Endodermal cell (in vitro differentiated cells): ENCODE measurements at regions not wholly inside any gene's neighbourhood (a gene's known extent, or its start where the extent isn't known, plus 50 kb on each side); places are given as distances from the start of the nearest gene placed in this dataset.
A peak's percentile ranks its signal among the peaks of the same experiment; 100 is the strongest.

Experiments
- DNase-seq: peaks from one replicate; pipeline ENCODE4 v3.0.0-alpha.2; 2017
- H3K27ac ChIP-seq: 2 replicates; pipeline ENCODE4 v1.5.1; 2013; ENCODE audit warnings: mild to moderate bottlenecking, low read depth, low read length, moderate library complexity
- H3K27me3 ChIP-seq: 2 replicates; pipeline ENCODE4 v1.6.1; 2013; ENCODE audit warnings: mild to moderate bottlenecking, low read length, moderate library complexity; ENCODE audit not compliant: insufficient read depth, control insufficient read depth, poor library complexity, severe bottlenecking
- H3K36me3 ChIP-seq: 2 replicates; pipeline ENCODE4 v1.7.0; 2013; ENCODE audit warnings: mild to moderate bottlenecking, low read length, moderate library complexity; ENCODE audit not compliant: control insufficient read depth, insufficient read depth
- H3K4me1 ChIP-seq: one replicate; pipeline ENCODE4 v1.7.0; 2013; ENCODE audit warnings: low read length; ENCODE audit not compliant: control insufficient read depth, insufficient read depth
- H3K4me3 ChIP-seq: 2 replicates; pipeline ENCODE4 v1.5.1; 2013; ENCODE audit warnings: mild to moderate bottlenecking, low read length, moderate library complexity
- H3K9ac ChIP-seq: 2 replicates; pipeline ENCODE4 v1.6.1; 2013; ENCODE audit warnings: mild to moderate bottlenecking, low read length, moderate library complexity; ENCODE audit not compliant: poor library complexity, severe bottlenecking; ENCODE audit errors: extremely low read depth
- H3K9me3 ChIP-seq: 2 replicates; pipeline ENCODE4 v1.6.1; 2013; ENCODE audit warnings: mild to moderate bottlenecking, low read length, moderate library complexity; ENCODE audit not compliant: control insufficient read depth
- H3K27ac Mint-ChIP-seq: 2 replicates; pipeline ENCODE4 v1.8.0; 2020; ENCODE audit warnings: mixed read lengths
- H3K27me3 Mint-ChIP-seq: 2 replicates; pipeline ENCODE4 v1.8.0; 2021; ENCODE audit warnings: mild to moderate bottlenecking, mixed read lengths; ENCODE audit not compliant: insufficient read depth
- H3K36me3 Mint-ChIP-seq: 2 replicates; pipeline ENCODE4 v1.8.0; 2020; ENCODE audit warnings: low read depth, mixed read lengths
- H3K4me1 Mint-ChIP-seq: 2 replicates; pipeline ENCODE4 v1.8.0; 2020; ENCODE audit warnings: mixed read lengths
- H3K4me3 Mint-ChIP-seq: 2 replicates; pipeline ENCODE4 v1.8.0; 2020; ENCODE audit warnings: mild to moderate bottlenecking, moderate library complexity, mixed read lengths
- H3K9me3 Mint-ChIP-seq: 2 replicates; pipeline ENCODE4 v1.8.0; 2020; ENCODE audit warnings: mild to moderate bottlenecking, mixed read lengths
- CTCF ChIP-seq: fragments of 200-600 bp; sonication (generic); conservative IDR thresholded peaks from 2 replicates; pipeline ENCODE4 v1.5.0; 2021; ENCODE audit warnings: antibody characterized with exemption, mild to moderate bottlenecking
- WGBS, 2 experiments: methylation state at CpG; one replicate each; pipeline versions ENCODE4 v1.1.5 to v1.1.7; 2013; ENCODE audit warnings: missing lambda C conversion rate in 2 of 2, mixed read lengths in 1 of 2; ENCODE audit not compliant: insufficient coverage in 1 of 2, insufficient read length in 1 of 2; 5-methylcytosine and 5-hydroxymethylcytosine counted together

GRCh38 chr13:47463726-47464125, 537.3 kb downstream of the SUCLA2 start:
- no peak overlapping the region for H3K27ac Mint-ChIP-seq
- Histone ChIP-seq H3K4me3 (no peak overlapping the region), H3K9me3 (peaks cover 2% of the 10 kb centered on the region), H3K27ac (no peak overlapping the region), H3K4me1 (no peaks in the 10 kb centered on the region), H3K9ac (no peak overlapping the region), H3K27me3 (no peaks in the 10 kb centered on the region), H3K36me3 (no peaks in the 10 kb centered on the region)
- H3K4me3 Mint-ChIP-seq, result no peak overlapping the region
- no peak for TF ChIP-seq CTCF
- no peaks in the 10 kb centered on the region for H3K4me1 Mint-ChIP-seq
- WGBS, 2 experiments, result 62 to 91% methylated on average over 2 to 6 of the region's 6 CpGs
- H3K27me3 Mint-ChIP-seq, result no peaks in the 10 kb centered on the region
- H3K9me3 Mint-ChIP-seq, result peaks cover 16% of the 10 kb centered on the region
- no peaks in the 10 kb centered on the region for H3K36me3 Mint-ChIP-seq
- peak; percentile 57 for DNase-seq

DNA sequence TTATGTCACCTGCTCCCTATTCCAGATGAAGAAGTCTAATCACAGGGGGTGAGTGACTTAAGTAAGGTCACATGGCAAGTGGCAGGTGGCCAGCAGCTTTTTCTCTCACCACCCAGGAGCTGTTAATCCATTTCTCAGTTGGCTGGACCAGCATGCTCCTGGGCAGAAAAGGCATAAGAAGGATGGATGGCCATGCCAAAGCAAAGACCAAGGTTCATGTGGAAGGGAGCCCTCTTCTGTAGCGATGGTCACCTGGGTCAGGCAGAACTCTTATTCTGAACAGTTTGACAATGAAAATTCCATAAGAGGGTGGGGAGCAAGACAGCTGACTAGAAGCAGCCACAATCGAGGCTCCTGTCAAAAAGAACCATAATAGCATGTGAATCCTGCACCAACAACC, 538.1 kb downstream of the SUCLA2 start:
- Histone ChIP-seq H3K36me3 (no peaks in the 10 kb centered on the region), H3K9me3 (no peaks in the 10 kb centered on the region), H3K27me3 (no peaks in the 10 kb centered on the region), H3K4me1 (no peaks in the 10 kb centered on the region), H3K4me3 (no peak overlapping the region), H3K9ac (no peak overlapping the region), H3K27ac (no peak overlapping the region)
- peaks cover 9% of the 10 kb centered on the region for H3K9me3 Mint-ChIP-seq
- H3K4me1 Mint-ChIP-seq, result no peaks in the 10 kb centered on the region
- no peak for TF ChIP-seq CTCF
- no peak for DNase-seq
- no peaks in the 10 kb centered on the region for H3K36me3 Mint-ChIP-seq
- H3K27ac Mint-ChIP-seq, result no peak overlapping the region
- 92 to 96% methylated on average over 2 of the region's 2 CpGs for WGBS, 2 experiments
- no peak overlapping the region for H3K4me3 Mint-ChIP-seq
- H3K27me3 Mint-ChIP-seq, result no peaks in the 10 kb centered on the region

GRCh38 chr13:47461816-47462215, 539.3 kb downstream of the SUCLA2 start:
- H3K27me3 ChIP-seq, result no peaks in the 10 kb centered on the region
- no peak overlapping the region for H3K27ac Mint-ChIP-seq
- no peak overlapping the region for H3K4me3 ChIP-seq
- H3K9me3 Mint-ChIP-seq, result peaks cover 2% of the 10 kb centered on the region
- WGBS, 2 experiments, result 100% methylated on average over 1 of the region's 1 CpG
- no peak overlapping the region for H3K9ac ChIP-seq
- no peak for DNase-seq
- no peak for TF ChIP-seq CTCF
- H3K4me1 Mint-ChIP-seq, result no peaks in the 10 kb centered on the region
- H3K36me3 ChIP-seq, result no peaks in the 10 kb centered on the region
- H3K36me3 Mint-ChIP-seq, result no peaks in the 10 kb centered on the region
- H3K9me3 ChIP-seq, result no peaks in the 10 kb centered on the region
- H3K27me3 Mint-ChIP-seq, result no peaks in the 10 kb centered on the region
- no peaks in the 10 kb centered on the region for H3K4me1 ChIP-seq
- no peak overlapping the region for H3K4me3 Mint-ChIP-seq
- no peak overlapping the region for H3K27ac ChIP-seq
